Right lobe of liver (tissue), 6 donors: ENCODE measurements at regions not wholly inside any gene's neighbourhood (a gene's known extent, or its start where the extent isn't known, plus 50 kb on each side); places are given as distances from the start of the nearest gene placed in this dataset.
"Not testable (repeated sequence)": the region's sequence is repeated elsewhere in the genome, so short reads cannot be mapped to it uniquely, and the experiment has no call there.

ENCODE experiments used
- ATAC-seq, 4 donors: fragments of 200-7000 bp; cut with Tn5 transposase; one replicate each; pipeline ENCODE4 v1.9.1; 2020; ENCODE audit warnings: mild to moderate bottlenecking in 4 of 4, moderate library complexity in 4 of 4
- DNase-seq, 3 donors: peaks; one replicate each; pipeline ENCODE4 v3.0.0-alpha.2; 2020
- H3K27ac ChIP-seq, 3 donors: fragments of 200-600 bp; one replicate each; pipeline ENCODE4 v1.8.0; 2022
- H3K27me3 ChIP-seq, 2 donors: fragments of 200-600 bp; one replicate each; pipeline ENCODE4 v1.8.0; 2022
- H3K36me3 ChIP-seq, 4 donors: fragments of 200-600 bp; sonication (generic) in 1 of 4; one replicate each; pipeline versions ENCODE4 v1.5.1 to v1.8.0; 2017 to 2022; ENCODE audit warnings: control low read depth in 1 of 4
- H3K4me1 ChIP-seq, 4 donors: fragments of 200-600 bp; sonication (generic) in 1 of 4; one replicate each; pipeline versions ENCODE4 v1.5.1 to v1.8.0; 2017 to 2022; ENCODE audit warnings: control low read depth in 1 of 4
- H3K4me3 ChIP-seq, 3 donors: fragments of 200-600 bp; one replicate each; pipeline ENCODE4 v1.8.0; 2022
- H3K9me3 ChIP-seq, 4 donors: fragments of 200-600 bp; sonication (generic) in 1 of 4; one replicate each; pipeline versions ENCODE4 v1.5.1 to v1.8.0; 2017 to 2022; ENCODE audit warnings: control low read depth in 1 of 4
- CTCF ChIP-seq, 4 donors: fragments of 200-600 bp in 3 of 4; fragments of 450-650 bp in 1 of 4; IDR thresholded peaks; one replicate each; pipeline versions ENCODE4 v1.5.1 to v1.8.0; 2016 to 2022; ENCODE audit warnings: antibody characterized with exemption in 4 of 4, mild to moderate bottlenecking in 2 of 4
- POLR2A ChIP-seq: fragments of 450-650 bp; IDR thresholded peaks from one replicate; pipeline ENCODE4 v1.6.1; 2017; ENCODE audit warnings: antibody characterized with exemption, mild to moderate bottlenecking
- WGBS: methylation state at CpG from one replicate; pipeline ENCODE4 v1.1.6; 2018; ENCODE audit warnings: low coverage, low lambda C conversion rate; ENCODE audit not compliant: insufficient coverage; ENCODE audit errors: missing lambda C conversion rate; 5-methylcytosine and 5-hydroxymethylcytosine counted together
- intact Hi-C, 2 donors: fragments of 100-400 bp; cut with DNase I; formaldehyde crosslinking; loops; one replicate each; pipeline versions ENCODE4 v1.11.2 to v1.14.1; 2022
- donor health status: DM: no; HTN: yes; CAD: no.
- donor health status: DM: no; HTN: no; CAD: no.
- donor health status: DM: no; HTN: no; CAD: no.
- donor health status: DM: no; HTN: yes; CAD: no.
- donor health status: DM: no; HTN: yes; CAD: no.

- H3K27me3 ChIP-seq = no peaks in the 10 kb centered on the region
- no peaks in the 10 kb centered on the region for H3K4me1 ChIP-seq
- intact Hi-C loops = no loop called here
- ATAC-seq (no peak), DNase-seq (no peak)
- no peaks in the 10 kb centered on the region for H3K9me3 ChIP-seq
- 85% methylated on average over 6 of the region's 6 CpGs for WGBS
- H3K27ac ChIP-seq = no peak overlapping the region
- H3K36me3 ChIP-seq = no peaks in the 10 kb centered on the region
- TF ChIP-seq POLR2A (no peak), CTCF (IDR thresholded peaks at IDR 0.05) (no peak)
- H3K4me3 ChIP-seq = no peak overlapping the region
Measured at GRCh38 chr20:41686961-41687360, 68.8 kb upstream of the CHD6 start.

GRCh38 chr20:41685145-41685544 lies 67.0 kb upstream of the CHD6 start:
- H3K27ac ChIP-seq, H3K4me3 ChIP-seq, DNase-seq, H3K9me3 ChIP-seq, ATAC-seq, H3K4me1 ChIP-seq, intact Hi-C loops, H3K36me3 ChIP-seq, H3K27me3 ChIP-seq: not testable (repeated sequence)
- 55% methylated on average over 3 of the region's 4 CpGs for WGBS

- Histone ChIP-seq H3K36me3 (no peaks in the 10 kb centered on the region), H3K9me3 (no peaks in the 10 kb centered on the region), H3K27ac (no peak overlapping the region), H3K4me3 (no peak overlapping the region), H3K4me1 (no peaks in the 10 kb centered on the region), H3K27me3 (no peaks in the 10 kb centered on the region)
- TF ChIP-seq POLR2A (no peak), CTCF (IDR thresholded peaks at IDR 0.05) (no peak)
- intact Hi-C loops = no loop called here
- no peak for DNase-seq
- WGBS = 97% methylated on average over 2 of the region's 2 CpGs
- no peak for ATAC-seq
Measured at GRCh38 chr20:41678799-41679198, 60.6 kb upstream of the CHD6 start.

- Histone ChIP-seq H3K4me1 (no peaks in the 10 kb centered on the region), H3K9me3 (no peaks in the 10 kb centered on the region), H3K27ac (no peak overlapping the region), H3K4me3 (no peak overlapping the region), H3K36me3 (no peaks in the 10 kb centered on the region), H3K27me3 (no peaks in the 10 kb centered on the region)
- DNase-seq (no peak), ATAC-seq (no peak)
- intact Hi-C loops = no loop called here
- TF ChIP-seq POLR2A (no peak), CTCF (IDR thresholded peaks at IDR 0.05) (no peak)
- WGBS = 67% methylated on average over 2 of the region's 3 CpGs
Measured at GRCh38 chr20:41672282-41672681, 54.1 kb upstream of the CHD6 start.

- ATAC-seq (no peak), DNase-seq (no peak)
- H3K36me3 ChIP-seq = no peaks in the 10 kb centered on the region
- H3K27me3 ChIP-seq = no peaks in the 10 kb centered on the region
- TF ChIP-seq CTCF (IDR thresholded peaks at IDR 0.05) = no peak
- no peak for TF ChIP-seq POLR2A
- no peak overlapping the region for H3K27ac ChIP-seq
- H3K9me3 ChIP-seq = no peaks in the 10 kb centered on the region
- H3K4me3 ChIP-seq = no peak overlapping the region
- no peaks in the 10 kb centered on the region for H3K4me1 ChIP-seq
- intact Hi-C loops = no loop called here
- 38% methylated on average over 5 of the region's 6 CpGs for WGBS
Measured at GRCh38 chr20:41671143-41671542, 53.0 kb upstream of the CHD6 start.
